SK-N-SH (cell line): ENCODE measurements at regions not wholly inside any gene's neighbourhood (a gene's known extent, or its start where the extent isn't known, plus 50 kb on each side); places are given as distances from the start of the nearest gene placed in this dataset.

Source experiments
- CTCF ChIA-PET: fragments of 300-600, 350-600 bp; formaldehyde crosslinking; extraction: SDS; loops from one replicate; lab custom pipeline; 2021; lab: Yijun Ruan, JAX
- POLR2A ChIA-PET: fragments of 350-600 bp; sonication (Branson Sonifier 250); formaldehyde crosslinking; extraction: SDS; loops from one replicate; lab custom pipeline; 2020; ENCODE audit warnings: antibody characterized with exemption, inconsistent platforms; lab: Yijun Ruan, JAX
- DNase-seq: peaks from one replicate; pipeline ENCODE4 v3.0.0; 2012
- H2AFZ ChIP-seq: fragments of 200-600 bp; sonication (generic); 2 replicates; pipeline ENCODE4 v1.8.1; 2016; ENCODE audit warnings: antibody characterized with exemption, mild to moderate bottlenecking, low read depth
- H3F3A ChIP-seq: fragments of 200-600 bp; sonication (generic); replicated peaks from 2 replicates; pipeline ENCODE3; 2016; ENCODE audit warnings: antibody characterized with exemption, mild to moderate bottlenecking; ENCODE audit not compliant: insufficient read depth
- H3K27ac ChIP-seq, 2 experiments: fragments of 200-500 bp in 1 of 2; fragments of 200-600 bp in 1 of 2; sonication (Bioruptor generic) in 1 of 2; sonication (generic), shearing (Covaris generic) in 1 of 2; 2 replicates each; pipeline versions ENCODE4 v1.5.1 to v1.6.1; 2014 to 2016; ENCODE audit warnings: low read depth in 2 of 2, inconsistent platforms in 1 of 2, low read length in 1 of 2, mild to moderate bottlenecking in 1 of 2, mixed read lengths in 1 of 2
- H3K27me3 ChIP-seq: fragments of 200-600 bp; sonication (generic), shearing (Covaris generic); 2 replicates; pipeline ENCODE4 v1.6.1; 2016; ENCODE audit warnings: mixed run types; ENCODE audit not compliant: insufficient read depth
- H3K36me3 ChIP-seq, 2 experiments: fragments of 200-500 bp in 1 of 2; fragments of 200-600 bp in 1 of 2; sonication (Bioruptor generic) in 1 of 2; sonication (generic) in 1 of 2; replicated peaks in 1 of 2; 2 replicates each; pipeline versions ENCODE3 to v1.5.1; 2014 to 2016; ENCODE audit warnings: low read length in 1 of 2, mild to moderate bottlenecking in 1 of 2; ENCODE audit not compliant: insufficient read depth in 2 of 2, control insufficient read depth in 1 of 2
- H3K4me1 ChIP-seq, 2 experiments: fragments of 200-500 bp in 1 of 2; fragments of 200-600 bp in 1 of 2; sonication (Bioruptor generic) in 1 of 2; sonication (generic), shearing (Covaris generic) in 1 of 2; 2 replicates each; pipeline versions ENCODE4 v1.5.1 to v1.6.1; 2014 to 2016; ENCODE audit warnings: low read depth in 1 of 2, low read length in 1 of 2, mixed run types in 1 of 2; ENCODE audit not compliant: insufficient read depth in 2 of 2, control insufficient read depth in 1 of 2
- H3K4me2 ChIP-seq: fragments of 200-600 bp; sonication (generic), shearing (Covaris generic); 2 replicates; pipeline ENCODE4 v1.6.1; 2017; ENCODE audit warnings: mixed run types
- H3K4me3 ChIP-seq, 2 experiments: fragments of 200-500 bp in 1 of 2; fragments of 200-600 bp in 1 of 2; sonication (Bioruptor generic) in 1 of 2; sonication (generic), shearing (Covaris generic) in 1 of 2; 2 replicates each; pipeline versions ENCODE4 v1.5.1 to v1.8.1; 2014 to 2016; ENCODE audit warnings: low read depth in 2 of 2, inconsistent platforms in 1 of 2, low read length in 1 of 2, mild to moderate bottlenecking in 1 of 2, mixed read lengths in 1 of 2, moderate library complexity in 1 of 2
- H3K79me2 ChIP-seq: fragments of 200-600 bp; sonication (generic); 2 replicates; pipeline ENCODE4 v1.8.1; 2017; ENCODE audit warnings: mild to moderate bottlenecking; ENCODE audit not compliant: insufficient read depth
- H3K9ac ChIP-seq: fragments of 200-600 bp; sonication (generic); 2 replicates; pipeline ENCODE4 v1.6.1; 2017; ENCODE audit warnings: mixed run types
- H3K9me2 ChIP-seq: fragments of 200-600 bp; sonication (generic); 2 replicates; pipeline ENCODE4 v1.6.1; 2017; ENCODE audit warnings: mixed run types
- H3K9me3 ChIP-seq: fragments of 200-600 bp; sonication (generic); 2 replicates; pipeline ENCODE4 v1.6.1; 2017; ENCODE audit warnings: mixed run types, mild to moderate bottlenecking, moderate library complexity
- H4K20me1 ChIP-seq: fragments of 200-600 bp; sonication (generic); 2 replicates; pipeline ENCODE4 v1.6.1; 2017; ENCODE audit warnings: mild to moderate bottlenecking, mixed run types; ENCODE audit not compliant: insufficient read depth
- EZH2phosphoT487 ChIP-seq: fragments of 200-600 bp; sonication (generic); IDR thresholded peaks from 2 replicates; pipeline ENCODE4 v1.6.1; 2017; ENCODE audit warnings: low read depth, mixed run types, mild to moderate bottlenecking, antibody characterized with exemption, moderate library complexity, borderline replicate concordance
- FOXM1 ChIP-seq: IDR thresholded peaks from 2 replicates; pipeline ENCODE4 v1.4.0; 2012; ENCODE audit warnings: low read depth, mild to moderate bottlenecking
- JUND ChIP-seq: IDR thresholded peaks from 2 replicates; pipeline ENCODE4 v1.4.0; 2012
- MEF2A ChIP-seq: IDR thresholded peaks from 2 replicates; pipeline ENCODE4 v1.4.0; 2012; ENCODE audit warnings: low read depth, borderline replicate concordance
- MXI1 ChIP-seq: IDR thresholded peaks from 2 replicates; pipeline ENCODE4 v1.6.1; 2012; ENCODE audit warnings: mild to moderate bottlenecking, low read depth, low read length, improper control_type of control experiment
- NRF1 ChIP-seq: IDR thresholded peaks from 2 replicates; pipeline ENCODE4 v1.6.1; 2012; ENCODE audit warnings: low read depth, mild to moderate bottlenecking, low read length
- RFX5 ChIP-seq: IDR thresholded peaks from 2 replicates; pipeline ENCODE4 v1.6.1; 2012; ENCODE audit warnings: mild to moderate bottlenecking, improper control_type of control experiment, low read length
- SMC3 ChIP-seq: IDR thresholded peaks from 2 replicates; pipeline ENCODE4 v1.6.1; 2012; ENCODE audit warnings: low read depth, low read length, improper control_type of control experiment
- TCF12 ChIP-seq: IDR thresholded peaks from 2 replicates; pipeline ENCODE4 v1.4.0; 2012
- TEAD4 ChIP-seq: IDR thresholded peaks from 2 replicates; pipeline ENCODE4 v1.4.0; 2012; ENCODE audit warnings: mild to moderate bottlenecking, borderline replicate concordance; ENCODE audit not compliant: insufficient read depth
- USF1 ChIP-seq: IDR thresholded peaks from 2 replicates; pipeline ENCODE4 v1.4.0; 2012; ENCODE audit warnings: low read depth, borderline replicate concordance
- YY1 ChIP-seq: IDR thresholded peaks from 2 replicates; pipeline ENCODE4 v1.4.0; 2012; ENCODE audit warnings: low read depth, mild to moderate bottlenecking
- WGBS: methylation state at CpG from one replicate; pipeline ENCODE4 v1.1.6; 2017; ENCODE audit warnings: low lambda C conversion rate; 5-methylcytosine and 5-hydroxymethylcytosine counted together

GRCh38 chr1:228552596-228553176 is 65.5 kb downstream of the RNF187 start:
- WGBS = 7% methylated on average over 5 of the region's 5 CpGs
- no peak for DNase-seq
- Histone ChIP-seq H3F3A (no peaks in the 10 kb centered on the region), H3K9me2 (no peaks in the 10 kb centered on the region), H3K4me3 (no peak overlapping the region), H3K4me2 (no peak overlapping the region), H4K20me1 (no peaks in the 10 kb centered on the region), H3K27me3 (no peaks in the 10 kb centered on the region; the same call in 1 of the 2 replicates), H3K27ac (no peak overlapping the region), H2AFZ (no peak overlapping the region)
- POLR2A ChIA-PET = no interaction called here
- TF ChIP-seq EZH2phosphoT487 (no peak), TEAD4 (no peak), JUND (no peak), YY1 (no peak), FOXM1 (no peak), USF1 (no peak), TCF12 (no peak), RFX5 (no peak)
- TF ChIP-seq, all 33 proteins: peak for 0
- Histone ChIP-seq H3K9me3 (no peaks in the 10 kb centered on the region), H3K4me1 (no peaks in the 10 kb centered on the region), H3K9ac (no peak overlapping the region), H3K79me2 (no peaks in the 10 kb centered on the region), H3K36me3 (no peaks in the 10 kb centered on the region)
- CTCF ChIA-PET = no interaction called here

GRCh38 chr1:228554107-228554506 is 66.9 kb downstream of the RNF187 start:
- Histone ChIP-seq H2AFZ (no peak overlapping the region), H4K20me1 (no peaks in the 10 kb centered on the region), H3K27ac (no peak overlapping the region), H3K9ac (no peak overlapping the region), H3K4me1 (no peaks in the 10 kb centered on the region), H3K36me3 (no peaks in the 10 kb centered on the region), H3K4me2 (no peak overlapping the region), H3K9me3 (no peaks in the 10 kb centered on the region), H3K79me2 (no peaks in the 10 kb centered on the region), H3F3A (no peaks in the 10 kb centered on the region), H3K4me3 (no peak overlapping the region), H3K27me3 (no peaks in the 10 kb centered on the region; the same call in 1 of the 2 replicates), H3K9me2 (no peaks in the 10 kb centered on the region)
- ChIA-PET POLR2A (no interaction called here), CTCF (no interaction called here)
- DNase-seq = no peak
- WGBS = 10% methylated on average over 4 of the region's 6 CpGs
- TF ChIP-seq MXI1 (no peak), TEAD4 (no peak), NRF1 (no peak), MEF2A (no peak), SMC3 (no peak)
